GM10266 (cell line): ENCODE measurements at regions not wholly inside any gene's neighbourhood (a gene's known extent, or its start where the extent isn't known, plus 50 kb on each side); places are given as distances from the start of the nearest gene placed in this dataset.

Experiments used
- DNase-seq: peaks from one replicate; pipeline ENCODE4 v3.0.0; 2012; ENCODE audit errors: extremely low spot score
- TF ChIP-seq, protein P1 (sequence below): IDR thresholded peaks from 2 replicates; pipeline ENCODE4 v1.5.1; 2012; ENCODE audit warnings: mild to moderate bottlenecking, low read depth; ENCODE audit not compliant: control insufficient read depth, insufficient read depth; ENCODE audit errors: missing control alignments

- DNase-seq: no peak
Measured at GRCh38 chr6:163818719-163819118, 404.2 kb downstream of the QKI start.

DNA sequence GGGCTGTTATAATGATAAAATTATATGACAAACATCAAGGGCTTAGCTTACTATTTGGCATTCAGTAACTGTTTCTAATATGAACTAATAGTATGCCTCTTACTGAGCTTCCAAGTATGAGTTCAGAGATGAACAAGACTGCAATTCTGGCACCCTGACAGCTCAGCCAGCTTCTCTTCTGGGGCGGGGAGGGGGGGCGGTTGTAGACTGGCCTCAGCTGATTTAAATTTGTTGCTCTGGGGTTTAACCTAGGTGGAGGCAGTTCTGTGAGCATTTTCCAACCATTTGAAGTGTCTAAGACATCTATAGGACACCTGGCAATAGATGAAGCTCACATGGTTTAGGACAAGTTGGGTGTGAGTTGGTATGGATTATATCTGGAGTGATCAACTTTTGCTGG, 401.9 kb downstream of the QKI start:
- TF ChIP-seq, protein P1, sequence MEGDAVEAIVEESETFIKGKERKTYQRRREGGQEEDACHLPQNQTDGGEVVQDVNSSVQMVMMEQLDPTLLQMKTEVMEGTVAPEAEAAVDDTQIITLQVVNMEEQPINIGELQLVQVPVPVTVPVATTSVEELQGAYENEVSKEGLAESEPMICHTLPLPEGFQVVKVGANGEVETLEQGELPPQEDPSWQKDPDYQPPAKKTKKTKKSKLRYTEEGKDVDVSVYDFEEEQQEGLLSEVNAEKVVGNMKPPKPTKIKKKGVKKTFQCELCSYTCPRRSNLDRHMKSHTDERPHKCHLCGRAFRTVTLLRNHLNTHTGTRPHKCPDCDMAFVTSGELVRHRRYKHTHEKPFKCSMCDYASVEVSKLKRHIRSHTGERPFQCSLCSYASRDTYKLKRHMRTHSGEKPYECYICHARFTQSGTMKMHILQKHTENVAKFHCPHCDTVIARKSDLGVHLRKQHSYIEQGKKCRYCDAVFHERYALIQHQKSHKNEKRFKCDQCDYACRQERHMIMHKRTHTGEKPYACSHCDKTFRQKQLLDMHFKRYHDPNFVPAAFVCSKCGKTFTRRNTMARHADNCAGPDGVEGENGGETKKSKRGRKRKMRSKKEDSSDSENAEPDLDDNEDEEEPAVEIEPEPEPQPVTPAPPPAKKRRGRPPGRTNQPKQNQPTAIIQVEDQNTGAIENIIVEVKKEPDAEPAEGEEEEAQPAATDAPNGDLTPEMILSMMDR: no peak
- no peak for DNase-seq

More at GRCh38 chr6:163818719-163819118, 404.2 kb downstream of the QKI start:
- TF ChIP-seq, protein P1: no peak

DNA sequence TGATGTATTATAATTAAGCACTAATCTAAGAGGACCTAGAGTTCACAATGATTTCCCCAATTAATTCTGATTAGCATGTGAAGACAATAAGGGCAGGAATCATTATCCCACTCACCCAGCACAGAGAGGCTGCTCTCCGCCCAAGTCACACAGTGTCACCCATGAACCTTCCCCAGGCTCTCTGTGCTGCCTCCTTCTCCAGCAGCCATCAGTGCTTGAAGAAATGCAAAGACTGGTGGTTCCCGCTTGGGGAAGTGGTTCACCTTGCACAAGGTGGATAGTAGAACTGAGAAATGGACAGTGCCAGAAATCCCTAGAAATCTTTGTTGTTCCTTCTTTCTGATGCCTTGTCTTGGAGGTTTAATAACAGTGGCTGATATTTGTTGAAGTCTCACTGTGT, 401.3 kb downstream of the QKI start:
- DNase-seq: no peak
- TF ChIP-seq, protein P1: no peak

DNA sequence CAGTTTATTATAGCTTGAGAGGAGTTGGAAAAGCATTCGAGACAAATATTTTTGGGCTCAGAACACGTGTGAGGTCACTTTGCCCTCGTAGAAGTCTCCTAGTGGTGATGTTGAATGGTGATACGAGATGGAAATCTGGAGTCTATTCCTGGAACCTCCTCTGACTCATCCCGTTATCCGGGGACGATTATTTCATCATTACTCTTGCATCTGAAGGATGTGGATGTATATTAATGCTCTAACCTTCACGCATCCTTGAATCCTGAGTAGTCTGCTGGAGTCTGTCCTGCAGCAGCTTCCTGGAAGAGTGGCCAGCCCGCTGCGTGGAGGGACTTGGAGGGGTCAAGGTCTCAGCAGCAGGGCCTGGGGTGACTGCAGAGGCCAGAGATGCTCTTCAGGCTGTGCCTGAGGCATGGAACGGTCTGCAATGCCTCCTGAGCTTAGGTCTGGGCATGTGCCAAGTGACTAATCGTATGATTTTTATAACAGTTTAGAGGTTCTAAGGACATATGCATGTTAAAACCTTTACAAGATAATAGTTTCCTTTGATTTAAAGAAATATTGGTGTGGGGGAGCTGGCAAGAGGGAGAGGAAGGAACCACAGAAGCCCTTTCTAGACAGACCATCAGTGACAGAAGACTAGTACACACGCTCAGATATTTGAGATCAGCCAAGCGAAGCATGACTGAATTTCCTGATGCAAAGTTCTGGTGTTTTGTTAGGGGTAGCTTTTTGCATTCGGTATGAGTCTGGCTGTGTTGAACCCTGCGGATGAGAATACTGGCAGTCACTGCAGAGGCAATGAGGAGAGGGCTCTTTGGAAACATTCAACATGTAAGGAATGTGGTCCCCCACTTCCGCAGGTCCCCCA, 400.2 kb downstream of the QKI start:
- no peak for DNase-seq
- TF ChIP-seq, protein P1: no peak

- DNase-seq: no peak
- TF ChIP-seq, protein P1: no peak
Measured at GRCh38 chr6:163813979-163814493, 399.5 kb downstream of the QKI start.

GRCh38 chr6:163811317-163811716, 396.8 kb downstream of the QKI start:
- no peak for DNase-seq
- TF ChIP-seq, protein P1: no peak

DNA sequence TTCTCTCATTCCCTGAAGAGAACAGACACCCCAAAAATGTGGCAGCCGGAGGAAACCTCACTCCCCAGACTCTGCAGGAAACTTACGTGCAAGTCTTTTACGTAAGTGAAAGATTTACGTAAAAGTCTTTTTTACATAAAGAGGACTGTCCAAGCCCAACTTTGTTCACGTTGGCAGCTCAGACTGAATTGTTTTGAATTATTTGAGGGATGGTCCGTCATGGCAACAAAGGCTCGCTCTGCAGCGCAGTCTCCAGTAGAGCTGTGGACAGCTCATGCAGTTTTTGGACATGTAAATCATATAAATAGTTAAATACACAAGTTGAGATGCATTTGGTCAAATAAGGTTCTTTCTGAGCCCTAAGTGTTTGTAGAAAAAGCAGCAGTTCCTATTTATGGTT, 394.8 kb downstream of the QKI start:
- TF ChIP-seq, protein P1: no peak
- no peak for DNase-seq
